ENCODE measurements at regions not wholly inside any gene's neighbourhood (a gene's known extent, or its start where the extent isn't known, plus 50 kb on each side); places are given as distances from the start of the nearest gene placed in this dataset.

DNA sequence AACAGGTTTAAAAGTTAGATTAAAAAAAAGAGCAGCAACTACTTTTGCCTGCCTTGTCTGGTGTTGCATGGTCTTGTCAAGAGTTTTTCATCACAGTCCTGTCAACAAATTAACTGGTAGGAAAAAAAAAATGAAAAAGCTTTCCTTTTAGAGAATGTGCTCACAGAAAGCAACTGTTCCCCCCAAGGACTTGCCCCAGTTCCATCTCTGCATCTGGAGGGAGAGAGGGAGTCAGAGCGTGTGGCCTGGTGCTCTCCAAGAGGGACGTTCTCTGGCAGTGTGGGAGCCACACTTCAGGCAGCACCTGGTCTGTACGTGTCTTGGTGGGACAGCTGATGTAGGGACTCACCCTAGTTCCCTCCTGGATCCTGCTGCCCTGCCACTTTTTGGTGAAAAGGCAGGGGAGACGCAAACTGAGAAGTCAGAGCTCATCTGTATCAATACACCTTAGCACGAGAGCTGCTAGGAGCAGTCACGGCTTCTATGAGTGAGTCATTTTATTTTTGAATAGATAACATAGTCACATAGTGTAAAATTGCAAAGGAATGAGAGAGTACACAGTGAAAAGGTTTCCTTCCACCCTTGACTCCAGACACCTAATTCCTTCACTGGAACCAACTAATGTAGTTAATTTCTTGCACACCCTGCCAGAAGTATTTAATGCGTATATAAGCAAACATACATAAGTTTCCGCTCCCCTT, 172.5 kb upstream of the MGAT5 start:
- Histone ChIP-seq H2AFZ (ENCODE audit: low read depth, low read length) (no peak overlapping the region), H3K4me1 (replicated peaks in 1 of 2; ENCODE audit: control insufficient read depth in 2 of 2, insufficient read depth in 2 of 2, low read length in 2 of 2) (no peaks in the 10 kb centered on the region), H3K4me3 (no peak overlapping the region), H3K4me2 (ENCODE audit: insufficient read depth, low read length) (no peak overlapping the region), H3K9ac (ENCODE audit: insufficient read depth in 1 of 2, low read depth in 2 of 2, low read length in 2 of 2) (no peak overlapping the region), H3K9me1 (ENCODE audit: control insufficient read depth, insufficient read depth, low read length) (no peaks in the 10 kb centered on the region), H4K20me1 (replicated peaks; ENCODE audit: control insufficient read depth, insufficient read depth, low read length) (no peaks in the 10 kb centered on the region; the same call in 1 of the 2 replicates), H3K36me3 (ENCODE audit: control insufficient read depth, insufficient read depth, low read length) (no peaks in the 10 kb centered on the region), H3K9me3 (replicated peaks; ENCODE audit: control insufficient read depth, insufficient read depth, low read depth, low read length) (no peaks in the 10 kb centered on the region), H3K27ac (ENCODE audit: extremely low read depth, low read depth, low read length) (no peak overlapping the region), H3K27me3 (ENCODE audit: control insufficient read depth in 2 of 2, insufficient read depth in 2 of 2, low read length in 2 of 2) (peaks cover 10 to 37% of the 10 kb centered on the region in 2 experiments; a peak in 4 of 5 replicates), H3K79me2 (ENCODE audit: control insufficient read depth, insufficient read depth, low read length) (no peaks in the 10 kb centered on the region)
- in situ Hi-C loops (cut with MboI) = no loop called here
- DNase-seq (ENCODE audit: extremely low read depth in 1 of 4, low spot score in 3 of 4) = no peak
- POLR2A ChIA-PET = no interaction called here
- no TSS peak for BruUV-seq (replicated peaks)
- WGBS (ENCODE audit: insufficient coverage, low coverage, missing lambda C conversion rate) = 4% methylated on average over 8 of the region's 8 CpGs
- no peak for FAIRE-seq
- ATAC-seq = no peak
- intact Hi-C loops (cut with micrococcal nuclease) = no loop called here
- CTCF ChIA-PET (ENCODE audit: low intra/inter-chr PET ratio) = no interaction called here
- TF ChIP-seq, protein P1, sequence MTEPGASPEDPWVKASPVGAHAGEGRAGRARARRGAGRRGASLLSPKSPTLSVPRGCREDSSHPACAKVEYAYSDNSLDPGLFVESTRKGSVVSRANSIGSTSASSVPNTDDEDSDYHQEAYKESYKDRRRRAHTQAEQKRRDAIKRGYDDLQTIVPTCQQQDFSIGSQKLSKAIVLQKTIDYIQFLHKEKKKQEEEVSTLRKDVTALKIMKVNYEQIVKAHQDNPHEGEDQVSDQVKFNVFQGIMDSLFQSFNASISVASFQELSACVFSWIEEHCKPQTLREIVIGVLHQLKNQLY (CRISPR knock-in tag; conservative IDR thresholded peaks at IDR 0.05) = no peak
- no peak for TF ChIP-seq CREB1 (IDR thresholded peaks at IDR 0.05)
- no peak for TF ChIP-seq CREB1 (CRISPR knock-in tag; IDR thresholded peaks at IDR 0.05)
- TF ChIP-seq ZNF830 (CRISPR knock-in tag; IDR thresholded peaks at IDR 0.05) = no peak
- TF ChIP-seq, protein P2, sequence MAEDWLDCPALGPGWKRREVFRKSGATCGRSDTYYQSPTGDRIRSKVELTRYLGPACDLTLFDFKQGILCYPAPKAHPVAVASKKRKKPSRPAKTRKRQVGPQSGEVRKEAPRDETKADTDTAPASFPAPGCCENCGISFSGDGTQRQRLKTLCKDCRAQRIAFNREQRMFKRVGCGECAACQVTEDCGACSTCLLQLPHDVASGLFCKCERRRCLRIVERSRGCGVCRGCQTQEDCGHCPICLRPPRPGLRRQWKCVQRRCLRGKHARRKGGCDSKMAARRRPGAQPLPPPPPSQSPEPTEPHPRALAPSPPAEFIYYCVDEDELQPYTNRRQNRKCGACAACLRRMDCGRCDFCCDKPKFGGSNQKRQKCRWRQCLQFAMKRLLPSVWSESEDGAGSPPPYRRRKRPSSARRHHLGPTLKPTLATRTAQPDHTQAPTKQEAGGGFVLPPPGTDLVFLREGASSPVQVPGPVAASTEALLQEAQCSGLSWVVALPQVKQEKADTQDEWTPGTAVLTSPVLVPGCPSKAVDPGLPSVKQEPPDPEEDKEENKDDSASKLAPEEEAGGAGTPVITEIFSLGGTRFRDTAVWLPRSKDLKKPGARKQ (CRISPR knock-in tag; IDR thresholded peaks at IDR 0.05) = no peak
- TF ChIP-seq ARID1B (IDR thresholded peaks at IDR 0.05) = no peak
- no peak for TF ChIP-seq THAP12 (CRISPR knock-in tag; IDR thresholded peaks at IDR 0.05)
- TF ChIP-seq CHD1 (IDR thresholded peaks at IDR 0.05; ENCODE audit: low read length) = no peak
- TF ChIP-seq ZNF436 (CRISPR knock-in tag; IDR thresholded peaks at IDR 0.05) = no peak
- no peak for TF ChIP-seq ARHGAP35 (IDR thresholded peaks at IDR 0.05; ENCODE audit: partially characterized antibody)
- no peak for TF ChIP-seq HDAC8 (tag; IDR thresholded peaks at IDR 0.05)
- TF ChIP-seq ZBTB33 (CRISPR knock-in tag; IDR thresholded peaks at IDR 0.05) = no peak
- no peak for TF ChIP-seq CAMTA2 (CRISPR knock-in tag; conservative IDR thresholded peaks at IDR 0.05)
- no peak for TF ChIP-seq TOE1 (IDR thresholded peaks at IDR 0.05; ENCODE audit: borderline replicate concordance)
- no peak for TF ChIP-seq TOE1 (CRISPR knock-in tag; IDR thresholded peaks at IDR 0.05; ENCODE audit: borderline replicate concordance, low read depth)
- no peak for TF ChIP-seq FIP1L1 (IDR thresholded peaks at IDR 0.05; ENCODE audit: low read depth, low read length, poor library complexity, severe bottlenecking)
